ENCODE measurements at regions not wholly inside any gene's neighbourhood (a gene's known extent, or its start where the extent isn't known, plus 50 kb on each side); places are given as distances from the start of the nearest gene placed in this dataset.

DNA sequence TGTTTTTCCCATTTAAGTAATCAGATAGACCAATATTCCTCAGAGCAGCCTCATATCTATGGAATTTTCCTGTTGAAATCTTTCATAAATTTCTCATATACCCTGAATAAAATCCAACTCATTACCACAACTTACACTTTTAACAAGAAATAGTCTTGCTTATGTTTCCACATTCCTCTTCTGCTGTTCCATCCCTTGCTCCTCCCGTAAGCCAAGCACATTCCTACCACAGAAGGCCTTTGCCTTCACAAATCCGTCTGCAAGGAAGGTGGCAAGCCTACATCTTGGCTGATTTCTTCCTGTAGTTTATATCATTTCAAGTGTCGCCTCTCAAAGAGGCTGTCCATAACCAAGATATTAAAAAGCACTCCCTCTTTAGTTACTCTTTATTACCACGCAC, 127.7 kb downstream of the C12orf50 start:
- no peaks in the 10 kb centered on the region for H4K20me1 ChIP-seq (ENCODE audit: control insufficient read depth, insufficient read depth, insufficient read length)
- no peak overlapping the region for H3K9ac ChIP-seq (ENCODE audit: extremely low read depth, insufficient read length, low read length)
- H3K4me1 ChIP-seq (ENCODE audit: insufficient read depth, low read length): no peaks in the 10 kb centered on the region
- Mint-ChIP-seq H3K4me3 (no peak overlapping the region), H3K27me3 (ENCODE audit: low read depth) (peaks cover 1% of the 10 kb centered on the region; the same call in 1 of the 2 replicates), H3K9me3 (no peaks in the 10 kb centered on the region; a peak in 1 of 5 replicates), H3K36me3 (ENCODE audit: insufficient read depth in 1 of 3, low read depth in 3 of 3) (no peaks in the 10 kb centered on the region), H3K27ac (no peak overlapping the region; a peak in 1 of 7 replicates), H3K4me1 (no peaks in the 10 kb centered on the region)
- H3K4me2 ChIP-seq (ENCODE audit: insufficient read depth, insufficient read length, low read length): no peak overlapping the region
- H4K5ac ChIP-seq (ENCODE audit: insufficient read length, low read depth, low read length): no peak overlapping the region
- no peak overlapping the region for H2BK20ac ChIP-seq (ENCODE audit: low read depth, low read length, poor library complexity, severe bottlenecking)
- H3T11ph ChIP-seq (ENCODE audit: low read length): no peak overlapping the region
- no peak overlapping the region for H3K14ac ChIP-seq (ENCODE audit: insufficient read depth, low read length)
- no peak overlapping the region for H4K91ac ChIP-seq (ENCODE audit: insufficient read length, low read depth, low read length)
- no CpG with 5 or more reads among the region's 4 CpGs for WGBS (ENCODE audit: extremely low coverage, insufficient read length, low lambda C conversion rate)
- no peak overlapping the region for H3K23ac ChIP-seq (ENCODE audit: insufficient read length, low read depth, low read length)
- no peak overlapping the region for H2AFZ ChIP-seq (ENCODE audit: low read length)
- no peak overlapping the region for H2BK5ac ChIP-seq (ENCODE audit: insufficient read length, low read length)
- no peak overlapping the region for H3K4ac ChIP-seq (ENCODE audit: low read depth, low read length)
- no peaks in the 10 kb centered on the region for H3K79me2 ChIP-seq (ENCODE audit: insufficient read depth, low read length)
- H3K9me3 ChIP-seq (ENCODE audit: control insufficient read depth, low read depth, low read length): no peaks in the 10 kb centered on the region
- DNase-seq: no peak
- H3K23me2 ChIP-seq (ENCODE audit: insufficient read length, low read depth, low read length, poor library complexity, severe bottlenecking): no peaks in the 10 kb centered on the region
- no peak overlapping the region for H4K8ac ChIP-seq (replicated peaks; ENCODE audit: insufficient read length, low read depth, low read length)
- H2BK12ac ChIP-seq (ENCODE audit: insufficient read length, low read depth, low read length): no peak overlapping the region
- no peaks in the 10 kb centered on the region for H3K27me3 ChIP-seq (ENCODE audit: insufficient read depth, low read length)
- no peak overlapping the region for H3K56ac ChIP-seq (ENCODE audit: insufficient read length, low read depth, low read length)
- H3K18ac ChIP-seq (ENCODE audit: insufficient read length, low read depth, low read length): no peak overlapping the region
- TF ChIP-seq, protein P1, sequence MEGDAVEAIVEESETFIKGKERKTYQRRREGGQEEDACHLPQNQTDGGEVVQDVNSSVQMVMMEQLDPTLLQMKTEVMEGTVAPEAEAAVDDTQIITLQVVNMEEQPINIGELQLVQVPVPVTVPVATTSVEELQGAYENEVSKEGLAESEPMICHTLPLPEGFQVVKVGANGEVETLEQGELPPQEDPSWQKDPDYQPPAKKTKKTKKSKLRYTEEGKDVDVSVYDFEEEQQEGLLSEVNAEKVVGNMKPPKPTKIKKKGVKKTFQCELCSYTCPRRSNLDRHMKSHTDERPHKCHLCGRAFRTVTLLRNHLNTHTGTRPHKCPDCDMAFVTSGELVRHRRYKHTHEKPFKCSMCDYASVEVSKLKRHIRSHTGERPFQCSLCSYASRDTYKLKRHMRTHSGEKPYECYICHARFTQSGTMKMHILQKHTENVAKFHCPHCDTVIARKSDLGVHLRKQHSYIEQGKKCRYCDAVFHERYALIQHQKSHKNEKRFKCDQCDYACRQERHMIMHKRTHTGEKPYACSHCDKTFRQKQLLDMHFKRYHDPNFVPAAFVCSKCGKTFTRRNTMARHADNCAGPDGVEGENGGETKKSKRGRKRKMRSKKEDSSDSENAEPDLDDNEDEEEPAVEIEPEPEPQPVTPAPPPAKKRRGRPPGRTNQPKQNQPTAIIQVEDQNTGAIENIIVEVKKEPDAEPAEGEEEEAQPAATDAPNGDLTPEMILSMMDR (conservative IDR thresholded peaks at IDR 0.05): no peak
- no peak overlapping the region for H3K27ac ChIP-seq (ENCODE audit: insufficient read length, low read depth, low read length)
- H2BK15ac ChIP-seq (ENCODE audit: low read depth, low read length): no peak overlapping the region
- H2AK5ac ChIP-seq (ENCODE audit: insufficient read length, low read length): no peak overlapping the region
- H3K79me1 ChIP-seq (ENCODE audit: insufficient read depth, low read depth, low read length, poor library complexity, severe bottlenecking): no peaks in the 10 kb centered on the region
- H2BK120ac ChIP-seq (ENCODE audit: low read depth, low read length, poor library complexity, severe bottlenecking): no peak overlapping the region
